Activated CD4-positive, CD25-positive, alpha-beta regulatory T cell treated with anti-CD3 and anti-CD28 coated beads, Interleukin-2, amount 50 U/mL, for 24 hours (primary cell): ENCODE measurements at regions not wholly inside any gene's neighbourhood (a gene's known extent, or its start where the extent isn't known, plus 50 kb on each side); places are given as distances from the start of the nearest gene placed in this dataset.

Experiments
- ATAC-seq, 2 donors: fragments of 150-1000 bp; cut with Tn5 transposase; one replicate each; pipeline ENCODE4 v1.10.0; 2021; ENCODE audit warnings: mild to moderate bottlenecking in 1 of 2, moderate library complexity in 1 of 2

- no peak for ATAC-seq
Measured at GRCh38 chr17:72429066-72429638, 308.3 kb downstream of the SOX9 start.

GRCh38 chr17:72430611-72431432, 310.0 kb downstream of the SOX9 start:
- ATAC-seq = no peak

DNA sequence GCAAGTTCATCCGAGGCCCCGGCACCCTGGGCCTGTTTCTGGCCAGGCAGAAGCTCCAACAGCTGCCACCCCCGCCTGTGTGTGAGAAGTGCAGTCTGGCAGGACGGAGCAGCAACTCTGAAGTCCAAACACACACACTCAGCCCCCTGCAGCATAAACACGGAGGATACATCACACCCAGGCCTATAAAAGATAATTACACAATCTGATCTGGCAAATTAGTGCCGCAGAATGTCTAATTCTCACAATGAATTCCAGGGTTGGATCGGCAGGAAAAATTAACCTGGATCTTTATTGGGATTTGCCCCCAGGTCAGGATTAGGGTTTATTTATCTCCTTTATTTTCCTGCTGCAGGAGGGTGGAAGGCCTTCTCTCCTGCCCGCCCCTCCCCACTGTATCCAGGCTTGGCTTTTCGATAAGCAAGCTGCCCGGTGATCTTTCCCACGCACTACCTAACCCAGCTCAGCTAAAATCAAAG, 311.4 kb downstream of the SOX9 start:
- no peak for ATAC-seq

DNA sequence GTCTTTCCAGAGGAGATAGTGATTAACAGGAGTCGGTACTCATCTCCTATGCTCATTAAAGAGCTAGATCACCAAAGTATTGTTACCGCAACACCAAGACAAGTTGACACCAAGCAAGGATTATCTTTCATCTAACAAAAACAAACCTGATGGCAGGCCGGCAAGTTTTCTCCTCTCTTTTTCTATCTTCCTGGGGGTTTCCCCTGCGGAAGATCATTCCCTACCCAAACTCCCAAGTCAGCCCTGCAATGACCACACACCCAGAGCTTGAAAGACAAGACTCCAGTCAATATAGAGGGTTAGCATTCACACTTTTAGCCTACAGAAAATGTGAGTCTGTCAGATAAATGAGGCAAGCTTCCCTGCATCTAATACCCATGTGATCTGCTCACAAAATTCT, 312.1 kb downstream of the SOX9 start:
- no peak for ATAC-seq

DNA sequence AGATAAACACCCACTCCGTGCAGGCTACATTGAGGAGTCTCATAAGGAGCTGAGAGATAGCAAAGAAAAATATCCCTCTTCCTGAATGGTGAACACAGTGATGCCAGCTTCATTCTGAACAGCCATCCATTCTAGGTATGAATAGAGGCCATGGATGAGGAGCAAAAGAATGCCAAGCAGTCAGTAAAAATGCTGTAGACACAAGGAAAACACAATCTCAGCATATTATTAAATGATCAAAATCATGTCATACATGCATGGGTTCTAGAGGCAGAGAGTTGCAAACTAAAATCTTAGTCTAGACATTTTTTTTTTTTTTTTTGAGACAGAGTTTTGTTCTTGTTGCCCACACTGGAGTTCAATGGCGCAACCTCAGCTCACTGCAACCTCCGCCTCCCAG, 313.0 kb downstream of the SOX9 start:
- ATAC-seq = no peak

- no peak for ATAC-seq
Measured at GRCh38 chr17:72434581-72434980, 313.8 kb downstream of the SOX9 start.

GRCh38 chr17:72434991-72435618, 314.3 kb downstream of the SOX9 start:
- ATAC-seq = no peak

DNA sequence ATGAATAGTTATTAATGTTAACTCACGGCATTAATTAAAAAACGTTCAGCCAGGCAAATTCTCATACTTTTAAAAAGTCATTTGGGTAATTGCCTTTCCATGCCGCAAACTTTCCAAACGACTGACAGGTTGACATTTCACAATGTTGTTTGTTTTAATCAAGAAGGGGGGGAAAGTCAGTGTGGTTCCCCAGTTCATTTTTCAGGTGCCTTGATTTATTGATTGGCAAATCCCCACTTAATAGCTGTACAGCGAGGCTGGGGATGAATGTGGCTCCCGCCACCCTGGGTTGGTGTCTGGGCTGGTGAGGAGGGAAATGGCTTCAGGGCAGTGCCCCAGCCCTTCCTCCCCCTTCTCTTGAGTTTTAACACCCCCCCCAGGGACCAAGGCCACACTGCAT, 318.0 kb downstream of the SOX9 start:
- no peak for ATAC-seq

DNA sequence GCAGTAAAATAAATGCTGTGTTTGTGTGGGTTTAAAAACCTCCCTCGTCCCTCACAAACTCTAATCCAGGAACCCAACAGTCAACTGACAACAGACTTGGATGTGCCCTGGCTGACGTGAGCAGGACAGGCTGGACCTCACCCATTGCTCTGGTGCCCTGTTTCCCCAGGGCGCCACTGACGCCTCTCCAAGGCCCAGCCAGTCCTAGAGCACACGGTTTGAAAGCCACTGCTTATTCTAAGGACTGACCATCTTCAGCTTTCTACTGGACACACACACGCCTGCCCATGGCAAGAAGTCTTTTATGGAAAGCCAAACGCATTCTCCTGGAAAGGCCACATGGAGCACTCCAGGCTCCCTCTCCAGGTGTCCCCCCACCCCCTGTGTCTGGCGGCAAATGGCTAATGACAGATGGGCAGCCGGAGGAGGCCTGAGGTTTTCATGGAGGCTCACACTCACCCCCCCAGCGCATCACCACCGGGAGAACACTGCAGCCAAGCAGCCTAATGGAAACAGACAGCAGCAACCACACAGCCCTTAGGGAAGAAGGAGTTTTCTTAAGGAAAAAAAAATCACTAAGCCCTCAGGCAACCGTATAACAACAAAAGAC, 319.2 kb downstream of the SOX9 start:
- no peak for ATAC-seq

DNA sequence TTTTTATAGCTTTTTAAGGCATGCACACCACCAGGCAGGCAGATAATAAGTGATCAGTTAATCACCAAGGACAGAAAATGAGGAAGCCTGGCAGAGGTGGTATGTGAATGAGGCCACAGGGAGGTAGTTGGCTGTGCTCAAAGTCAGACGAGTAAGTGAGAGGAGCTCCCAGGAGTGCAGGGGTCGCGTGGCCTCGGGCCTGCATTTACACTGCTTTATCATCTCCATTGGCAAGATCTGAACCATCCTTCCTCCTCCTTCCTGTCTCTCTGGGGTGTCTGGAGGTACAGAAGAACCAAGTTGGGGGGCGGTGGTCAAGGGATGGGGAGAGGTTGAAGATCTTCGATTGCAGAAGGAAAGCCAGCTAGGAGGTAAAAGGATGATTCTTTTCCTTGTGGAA, 320.1 kb downstream of the SOX9 start:
- ATAC-seq = no peak

- ATAC-seq = no peak
Measured at GRCh38 chr17:72441909-72442308, 321.1 kb downstream of the SOX9 start.

DNA sequence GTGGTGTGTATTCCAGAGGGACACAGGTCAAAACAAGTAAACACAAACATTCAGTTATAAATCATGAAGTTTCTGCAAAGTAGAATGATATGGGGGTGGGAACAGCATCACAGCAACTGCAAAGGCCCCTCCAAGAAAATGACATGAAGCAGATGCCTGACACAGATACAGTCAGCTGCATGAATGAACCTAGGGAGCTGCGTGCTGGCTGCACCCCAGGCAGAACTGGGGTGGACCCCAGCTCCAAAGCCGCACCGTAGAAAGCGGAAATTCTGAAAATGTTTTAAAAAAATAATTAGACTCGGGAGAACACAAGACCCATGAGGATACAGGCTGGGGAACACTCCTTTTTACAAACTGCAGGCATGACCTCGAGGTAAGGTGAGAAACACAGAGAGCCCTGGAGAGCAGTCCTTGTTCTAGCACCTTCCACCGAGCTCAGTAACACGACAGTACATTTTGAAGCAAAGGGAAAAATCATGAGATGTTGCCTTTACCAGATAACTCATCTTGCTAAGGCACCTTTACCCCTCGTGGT, 323.8 kb downstream of the SOX9 start:
- ATAC-seq = no peak

DNA sequence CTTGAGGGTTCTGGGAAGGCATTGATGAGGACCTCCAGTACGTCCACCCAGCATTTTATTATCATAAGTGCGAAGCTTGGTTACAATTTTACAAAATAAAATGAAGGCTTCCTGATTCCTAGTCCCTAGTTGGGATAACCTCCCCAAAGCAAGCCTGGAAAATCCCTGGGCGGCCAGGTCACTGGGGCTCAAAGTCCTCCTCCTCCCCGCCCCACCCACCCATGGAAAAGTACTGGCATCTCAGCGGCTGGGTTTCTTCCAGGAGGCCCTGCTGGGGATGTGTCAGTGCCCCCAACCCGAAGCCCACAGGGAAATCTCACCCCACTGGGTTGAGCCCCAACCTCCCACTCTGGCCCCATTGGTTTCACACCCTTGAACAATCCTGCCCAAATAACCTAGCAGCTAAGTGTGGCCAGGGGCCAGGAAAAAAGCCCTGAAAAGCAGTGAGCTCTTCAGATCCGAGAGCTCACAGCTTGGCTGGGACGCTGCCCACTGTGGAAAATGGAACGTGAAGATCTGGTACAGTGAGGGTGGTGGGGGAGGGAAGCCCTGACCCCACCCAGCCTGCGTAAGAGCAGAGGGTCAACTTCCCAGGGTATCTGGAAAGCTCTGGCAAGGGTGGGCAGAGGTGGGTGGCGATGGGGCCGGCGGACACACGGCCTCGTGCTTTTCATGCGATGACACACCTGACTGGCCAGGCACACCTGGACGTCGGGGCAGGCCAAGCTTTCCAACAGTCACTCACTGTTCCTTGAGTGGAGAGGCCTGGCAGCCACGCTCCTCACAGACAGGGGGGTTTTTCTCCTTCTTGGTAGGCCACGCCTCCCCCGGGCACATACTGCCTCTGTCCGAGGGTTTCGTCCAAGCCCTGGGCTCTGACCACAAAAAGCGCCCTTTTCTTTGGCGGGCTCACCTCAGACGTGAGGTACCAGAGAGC, 324.5 kb downstream of the SOX9 start:
- ATAC-seq = no peak

- no peak for ATAC-seq
Measured at GRCh38 chr17:72446118-72446517, 325.3 kb downstream of the SOX9 start.

DNA sequence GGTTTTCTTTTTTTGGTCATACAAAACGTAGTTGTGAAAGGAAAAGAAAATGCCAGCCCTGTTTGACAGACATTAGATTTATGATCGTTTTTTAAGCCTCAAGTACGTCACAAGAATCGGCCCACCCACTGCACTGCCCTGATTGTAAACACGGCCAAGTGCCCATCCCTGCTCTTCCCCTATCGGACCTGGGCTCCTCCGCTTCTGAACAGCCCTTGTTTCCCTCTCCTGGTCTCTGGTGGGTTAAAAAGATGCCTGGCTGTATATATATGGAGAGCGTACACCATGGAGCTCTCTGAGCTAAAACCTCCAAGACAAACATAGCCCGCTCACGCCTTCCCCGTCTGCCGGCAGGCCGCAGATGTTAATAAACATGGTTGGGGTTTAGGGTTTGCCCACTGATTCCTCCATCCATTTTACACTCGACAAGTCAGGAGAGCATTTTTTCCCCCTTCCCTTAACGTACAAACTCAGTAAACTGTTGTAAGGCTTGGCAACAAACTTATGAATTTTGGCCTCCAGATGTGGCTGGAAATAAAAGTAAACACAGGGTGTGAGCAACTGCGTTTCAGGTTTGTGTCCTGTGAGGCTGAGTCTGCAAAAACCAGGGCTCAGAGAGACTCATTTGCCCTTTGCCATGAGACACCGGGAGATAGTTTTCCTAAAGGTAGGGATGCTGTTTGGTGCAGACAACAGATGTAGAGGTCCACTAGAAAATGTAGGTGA, 325.9 kb downstream of the SOX9 start:
- no peak for ATAC-seq

GRCh38 chr17:72447251-72447640, 326.4 kb downstream of the SOX9 start:
- ATAC-seq = no peak

DNA sequence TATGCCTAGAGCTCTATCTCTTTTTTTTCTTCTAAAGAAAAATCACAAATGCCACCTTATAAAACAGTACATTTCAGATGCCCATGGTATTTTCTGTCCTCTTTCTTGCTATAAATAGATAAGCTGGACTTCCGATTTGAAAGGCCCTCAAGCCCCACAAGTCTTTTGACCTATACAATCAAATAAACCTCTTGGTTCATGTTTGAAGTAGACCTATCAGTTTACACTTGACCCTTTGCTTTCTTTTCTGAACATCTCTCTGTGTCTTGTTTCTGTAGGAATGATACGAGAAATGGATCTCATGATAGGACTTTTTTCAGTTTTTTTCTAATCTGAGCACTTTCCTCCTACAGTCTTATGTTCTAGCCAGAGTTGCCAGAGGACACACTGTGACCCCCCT, 327.2 kb downstream of the SOX9 start:
- ATAC-seq = no peak

DNA sequence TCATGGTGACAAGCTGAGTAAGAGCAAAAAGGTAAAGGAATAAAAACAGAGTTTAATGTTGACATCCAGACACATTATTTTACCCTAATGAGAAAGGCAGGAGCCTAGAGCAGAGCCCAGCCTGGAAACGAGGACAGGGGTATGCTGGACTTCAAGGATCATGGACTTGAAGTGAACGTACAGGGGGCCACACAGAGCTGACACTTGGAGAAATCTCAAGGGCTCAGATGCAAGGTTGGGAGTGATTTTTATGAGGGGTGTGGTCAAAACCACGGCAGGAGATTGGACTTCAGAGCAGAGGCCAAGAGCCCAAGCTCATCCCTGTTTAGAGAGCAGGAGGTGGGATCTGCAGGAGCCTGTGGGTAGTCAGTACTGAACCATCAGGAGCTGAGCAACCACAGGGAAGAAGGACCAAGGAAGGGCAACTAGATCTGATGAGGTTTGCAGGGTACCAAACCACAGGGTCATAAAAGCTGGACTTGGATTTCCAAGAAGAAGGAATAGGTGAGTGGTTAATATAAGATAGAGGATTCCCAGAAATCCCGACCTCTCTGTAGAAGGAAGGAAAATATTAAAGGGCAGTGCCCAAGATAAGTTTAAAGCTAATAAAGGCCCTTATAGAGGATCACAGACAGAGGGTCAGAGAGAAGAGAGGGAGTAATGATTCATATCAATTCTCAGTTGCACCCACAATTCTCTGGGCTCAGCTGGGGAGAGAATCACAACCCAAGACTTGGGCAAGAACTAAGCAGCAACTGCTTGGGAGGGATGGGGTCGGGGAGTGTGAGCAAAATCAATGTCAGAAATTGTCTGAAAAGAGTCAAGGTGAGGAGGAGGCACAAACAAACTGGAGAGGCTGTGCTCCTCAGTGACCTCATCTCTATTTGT, 331.7 kb downstream of the SOX9 start:
- no peak for ATAC-seq

DNA sequence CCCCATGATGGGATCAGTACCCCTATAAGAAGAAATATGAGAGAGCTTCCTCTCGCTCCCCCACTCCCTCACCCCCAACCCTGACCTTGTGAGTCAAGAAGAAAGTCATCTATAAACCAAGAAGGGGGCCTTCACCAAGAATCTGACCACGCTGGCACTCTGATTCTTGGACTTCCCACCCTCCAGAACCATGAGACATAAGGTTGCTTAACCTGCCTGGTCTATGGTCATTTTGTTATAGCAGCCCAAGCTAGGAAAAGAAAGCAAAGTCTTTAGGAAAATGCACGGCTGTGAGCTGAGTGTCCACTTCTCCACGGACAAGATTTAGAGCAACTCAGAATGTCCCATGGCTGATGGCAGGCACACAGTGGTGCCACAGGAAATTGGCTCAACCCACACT, 333.5 kb downstream of the SOX9 start:
- ATAC-seq = no peak

GRCh38 chr17:72455562-72455961, 334.7 kb downstream of the SOX9 start:
- no peak for ATAC-seq
